Activated naive CD8-positive, alpha-beta T cell treated with anti-CD3 and anti-CD28 coated beads, Interleukin-2, amount 50 U/mL, for 24 hours (primary cell): ENCODE measurements at regions not wholly inside any gene's neighbourhood (a gene's known extent, or its start where the extent isn't known, plus 50 kb on each side); places are given as distances from the start of the nearest gene placed in this dataset.
"Not testable (repeated sequence)": the region's sequence is repeated elsewhere in the genome, so short reads cannot be mapped to it uniquely, and the experiment has no call there.

Experiments
- ATAC-seq: fragments of 150-1000 bp; cut with Tn5 transposase; one replicate; pipeline ENCODE4 v1.10.0; 2021
- DNase-seq: peaks from one replicate; pipeline ENCODE4 v3.0.0; 2021
- H3K27ac Mint-ChIP-seq: one replicate; pipeline ENCODE4 v1.8.0; 2021; ENCODE audit warnings: mild to moderate bottlenecking, mixed read lengths
- H3K27me3 Mint-ChIP-seq: one replicate; pipeline ENCODE4 v1.8.0; 2021; ENCODE audit warnings: mixed read lengths
- H3K36me3 Mint-ChIP-seq: one replicate; pipeline ENCODE4 v1.8.0; 2021; ENCODE audit warnings: low read depth, mixed read lengths
- H3K4me1 Mint-ChIP-seq: one replicate; pipeline ENCODE4 v1.8.0; 2021; ENCODE audit warnings: mixed read lengths
- H3K4me3 Mint-ChIP-seq: one replicate; pipeline ENCODE4 v1.8.0; 2021; ENCODE audit warnings: mild to moderate bottlenecking, moderate library complexity, mixed read lengths
- H3K9me3 Mint-ChIP-seq: one replicate; pipeline ENCODE4 v1.8.0; 2021; ENCODE audit warnings: mixed read lengths

DNA sequence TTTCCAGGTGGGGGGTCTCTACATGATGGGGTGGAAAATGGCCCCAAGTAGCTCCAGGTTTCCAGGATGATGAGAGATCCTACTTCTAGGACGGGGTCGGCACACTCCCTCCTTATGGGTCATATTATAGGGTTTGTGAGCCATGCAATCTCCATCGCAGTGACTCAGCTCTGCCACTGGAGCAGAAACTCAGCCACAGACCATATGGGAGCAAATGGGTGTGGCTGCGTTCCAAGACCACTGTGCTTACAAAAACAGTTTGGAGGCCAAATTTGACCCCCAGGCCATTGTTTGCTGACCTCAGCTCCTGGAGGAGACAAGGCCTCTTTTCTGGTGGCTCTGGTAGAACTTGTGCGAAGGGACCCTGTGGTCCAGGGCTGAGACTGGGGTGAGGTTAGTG, 92.7 kb upstream of the CRYM start:
- ATAC-seq, H3K27ac Mint-ChIP-seq, DNase-seq, H3K36me3 Mint-ChIP-seq, H3K9me3 Mint-ChIP-seq, H3K27me3 Mint-ChIP-seq, H3K4me3 Mint-ChIP-seq, H3K4me1 Mint-ChIP-seq: not testable (repeated sequence)

DNA sequence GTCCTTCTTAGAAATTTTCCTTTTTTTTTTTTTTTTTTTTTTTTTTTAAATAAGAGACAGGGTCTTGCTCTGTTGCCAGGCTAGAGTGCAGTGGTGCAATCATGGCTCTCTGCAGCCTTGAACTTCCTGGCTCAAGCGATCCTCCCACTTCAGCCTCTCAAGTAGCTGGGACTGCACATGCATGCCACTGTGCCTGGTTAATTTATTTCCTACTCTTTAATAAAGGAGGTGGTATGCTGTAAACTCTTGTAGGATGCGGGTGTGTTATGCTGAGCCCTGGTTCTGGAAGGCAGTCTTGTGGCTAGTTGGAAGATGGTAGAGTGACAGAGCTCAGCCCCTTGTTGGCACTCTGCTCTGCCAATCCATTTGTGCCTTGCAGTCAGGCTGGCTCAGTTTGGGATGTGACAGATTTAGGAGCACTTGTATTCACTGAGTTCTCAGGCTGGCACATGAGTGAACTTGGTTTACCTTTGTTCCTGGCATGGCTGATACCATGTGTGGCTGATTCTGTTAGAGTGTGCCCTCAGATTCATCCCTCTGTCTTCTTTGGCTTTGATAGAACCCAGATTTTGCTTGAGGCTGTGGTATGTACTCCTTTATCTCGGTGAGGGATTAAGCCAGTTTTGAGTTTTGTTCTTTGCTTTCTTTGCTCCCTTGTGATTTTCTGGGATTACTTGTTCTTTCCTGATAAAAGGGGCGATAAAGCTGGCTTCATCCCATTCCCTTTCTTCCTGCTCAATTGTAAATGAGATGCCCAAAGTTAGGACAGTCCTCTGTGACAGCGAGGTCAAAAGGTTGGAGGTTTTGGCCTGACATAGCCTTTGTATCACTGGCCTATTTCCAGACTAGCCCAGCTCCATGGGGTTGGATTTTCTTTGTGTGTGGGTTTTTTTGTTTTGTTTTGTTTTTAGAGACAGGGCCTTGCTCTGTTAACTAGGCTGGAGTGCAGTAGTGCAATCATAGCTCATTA, 91.2 kb upstream of the CRYM start:
- H3K9me3 Mint-ChIP-seq, ATAC-seq, H3K36me3 Mint-ChIP-seq, H3K27ac Mint-ChIP-seq, H3K4me3 Mint-ChIP-seq, DNase-seq, H3K4me1 Mint-ChIP-seq, H3K27me3 Mint-ChIP-seq: not testable (repeated sequence)

DNA sequence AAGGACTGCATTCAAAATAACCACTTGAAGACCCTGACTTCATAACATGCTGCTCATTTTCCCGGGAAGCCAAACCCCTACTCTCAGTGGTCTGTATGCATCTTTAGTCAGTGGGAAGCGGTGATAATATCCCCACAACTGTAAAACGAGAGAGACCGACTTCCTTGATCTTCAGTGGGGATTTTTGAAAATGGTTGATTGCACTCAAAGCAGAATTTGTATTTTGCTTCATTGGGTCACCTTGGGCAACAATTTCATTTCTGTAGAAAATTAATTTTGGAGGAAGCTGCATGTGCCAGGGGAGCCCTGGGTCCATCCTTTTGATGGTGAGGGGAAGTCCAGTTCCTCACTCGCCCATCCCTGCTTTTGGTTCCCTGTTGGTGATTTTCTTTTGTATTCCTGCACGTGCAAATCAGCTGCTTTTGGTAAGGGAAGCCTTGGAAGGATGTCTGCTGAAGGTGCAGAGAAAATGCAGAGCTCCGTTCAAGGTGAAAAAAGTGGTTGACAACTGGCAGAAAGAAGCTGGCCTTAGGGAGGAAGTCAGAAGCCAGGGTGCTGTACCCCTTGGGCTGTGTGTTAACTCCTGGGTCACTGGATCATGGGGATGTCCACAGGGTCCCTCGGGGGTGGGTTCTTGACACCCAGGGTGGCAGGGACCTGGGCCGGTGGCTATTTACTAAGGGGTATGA, 89.8 kb upstream of the CRYM start:
- H3K4me1 Mint-ChIP-seq, H3K9me3 Mint-ChIP-seq, H3K27me3 Mint-ChIP-seq, H3K36me3 Mint-ChIP-seq, DNase-seq, ATAC-seq, H3K27ac Mint-ChIP-seq, H3K4me3 Mint-ChIP-seq: not testable (repeated sequence)

DNA sequence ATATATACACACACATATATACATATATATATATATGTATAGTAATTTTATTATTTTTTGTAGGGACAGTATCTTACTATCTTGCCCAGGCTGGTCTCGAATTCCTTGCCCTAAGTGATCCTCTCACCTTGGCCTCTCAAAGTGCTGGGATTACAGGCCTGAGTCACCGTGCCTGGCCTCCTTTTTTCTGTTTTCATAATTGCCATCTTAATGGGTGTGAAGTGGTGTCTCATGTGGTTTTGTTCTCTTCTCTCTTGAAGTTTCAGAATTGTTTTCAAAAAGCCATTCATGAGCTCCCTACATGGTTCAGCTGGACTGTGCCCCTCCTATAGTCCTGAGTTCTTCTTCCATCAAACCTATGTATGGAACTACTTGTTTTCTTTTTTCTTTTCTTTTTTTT, 88.9 kb upstream of the CRYM start:
- not testable (repeated sequence) for H3K4me3 Mint-ChIP-seq, H3K27ac Mint-ChIP-seq, H3K36me3 Mint-ChIP-seq, H3K9me3 Mint-ChIP-seq, H3K27me3 Mint-ChIP-seq, DNase-seq
- peaks cover 12% of the 10 kb centered on the region for H3K4me1 Mint-ChIP-seq
- ATAC-seq: peak; percentile 66

DNA sequence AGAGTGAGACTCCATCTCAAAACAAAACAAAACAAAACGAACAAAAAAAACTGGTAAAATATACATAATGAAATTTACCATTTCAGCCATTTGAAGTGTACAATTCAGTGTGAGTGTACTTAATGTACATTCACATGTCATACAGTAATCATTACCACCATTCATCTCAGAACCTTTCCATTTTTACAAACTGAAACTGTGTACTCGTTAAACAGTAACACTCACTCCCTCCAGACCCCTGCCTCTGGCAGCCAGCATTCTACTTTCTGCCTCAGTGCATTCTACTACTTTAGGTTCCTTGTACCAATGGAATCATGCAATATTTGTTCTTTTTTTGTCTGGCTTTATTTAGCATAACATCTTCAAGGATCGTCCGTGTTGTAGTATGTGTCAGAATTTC, 87.5 kb upstream of the CRYM start:
- H3K4me1 Mint-ChIP-seq: peaks cover 14% of the 10 kb centered on the region
- not testable (repeated sequence) for ATAC-seq, H3K36me3 Mint-ChIP-seq, H3K27me3 Mint-ChIP-seq, H3K27ac Mint-ChIP-seq, H3K9me3 Mint-ChIP-seq, DNase-seq, H3K4me3 Mint-ChIP-seq

DNA sequence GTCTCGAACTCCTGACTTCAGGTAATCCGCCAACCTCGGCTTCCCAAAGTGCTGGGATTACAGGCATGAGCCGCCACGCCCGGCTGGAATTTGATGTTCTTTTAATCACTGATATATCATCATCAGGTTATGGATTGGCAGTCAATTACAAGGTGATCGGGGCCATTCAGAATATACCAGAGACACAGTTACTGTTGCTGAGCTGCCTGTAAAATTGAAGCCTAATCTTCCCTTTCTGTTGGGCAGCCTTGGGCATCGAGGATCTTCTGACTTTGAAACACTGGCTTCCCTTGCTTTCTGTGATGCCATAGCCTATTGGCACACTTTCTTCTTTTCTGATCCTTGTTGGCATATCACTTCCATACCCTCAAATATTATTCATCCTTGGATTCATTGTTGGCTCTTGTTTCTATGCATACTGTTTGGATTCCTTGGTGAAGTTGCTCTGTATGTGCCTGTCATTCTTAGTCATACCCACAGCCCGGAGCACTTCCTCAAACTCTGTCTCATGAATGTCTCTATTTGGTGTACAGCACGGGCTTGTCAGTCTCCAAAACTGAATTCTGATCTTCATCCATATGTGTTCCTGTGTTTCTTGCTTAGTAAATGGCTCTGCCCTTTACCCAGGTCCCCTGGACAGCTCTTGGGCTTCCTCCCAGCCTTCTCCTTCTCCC, 85.6 kb upstream of the CRYM start:
- H3K9me3 Mint-ChIP-seq, ATAC-seq, DNase-seq, H3K27me3 Mint-ChIP-seq, H3K36me3 Mint-ChIP-seq, H3K4me3 Mint-ChIP-seq: not testable (repeated sequence)
- H3K27ac Mint-ChIP-seq: peak overlapping the region; percentile 21
- peaks cover 25% of the 10 kb centered on the region for H3K4me1 Mint-ChIP-seq

DNA sequence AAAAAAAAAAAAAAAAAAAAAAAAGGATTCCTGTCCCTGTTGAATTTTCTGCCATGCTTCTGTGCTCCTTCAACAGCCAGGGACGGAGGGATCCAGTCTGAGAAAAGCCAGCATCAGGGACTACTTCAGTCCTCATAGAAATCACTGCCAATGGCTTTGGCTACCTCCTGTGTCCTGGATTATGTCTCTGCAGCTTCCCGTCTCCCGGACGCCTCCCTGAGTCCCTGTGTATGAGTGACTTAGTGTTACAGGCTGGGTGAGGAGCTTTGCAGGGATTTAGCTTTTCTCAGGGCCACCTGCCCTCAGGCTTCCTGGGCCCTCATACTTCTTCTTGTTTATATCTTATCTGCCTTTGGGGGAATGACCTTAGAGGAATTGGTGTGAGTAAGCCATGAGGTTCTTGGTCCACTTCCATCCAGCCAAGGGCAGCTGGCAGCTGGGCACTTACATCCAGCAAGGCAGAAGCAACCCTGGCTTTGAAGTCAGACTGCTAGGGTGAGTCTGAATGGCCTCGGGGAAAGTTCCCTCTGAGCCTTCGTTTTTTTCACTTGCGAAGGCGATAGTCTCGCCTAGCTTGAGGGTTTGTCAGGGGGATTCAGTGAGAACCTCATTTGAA, 83.6 kb upstream of the CRYM start:
- DNase-seq, ATAC-seq, H3K9me3 Mint-ChIP-seq, H3K4me3 Mint-ChIP-seq, H3K27ac Mint-ChIP-seq, H3K27me3 Mint-ChIP-seq, H3K36me3 Mint-ChIP-seq: not testable (repeated sequence)
- H3K4me1 Mint-ChIP-seq: peaks cover 21% of the 10 kb centered on the region

DNA sequence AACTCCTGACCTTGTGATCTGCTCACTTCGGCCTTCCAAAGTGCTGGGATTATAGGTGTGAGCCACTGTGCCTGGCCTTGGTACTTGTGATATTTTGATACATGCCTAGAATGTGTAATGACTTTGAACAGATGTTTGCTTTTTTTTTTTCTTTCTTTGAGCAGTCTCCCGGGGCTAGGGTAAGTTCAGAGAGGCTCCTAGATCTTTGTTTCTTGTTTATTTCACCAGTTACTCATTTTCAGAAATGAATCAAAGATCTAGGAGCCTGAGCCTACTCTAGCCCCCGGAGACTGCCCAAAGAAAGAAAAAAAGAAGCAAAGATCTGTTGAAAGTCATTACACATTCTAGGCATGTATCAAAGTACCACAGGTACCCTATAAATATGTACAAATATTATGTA, 83.0 kb upstream of the CRYM start:
- not testable (repeated sequence) for ATAC-seq, H3K9me3 Mint-ChIP-seq, DNase-seq, H3K27me3 Mint-ChIP-seq, H3K4me3 Mint-ChIP-seq, H3K36me3 Mint-ChIP-seq, H3K27ac Mint-ChIP-seq
- H3K4me1 Mint-ChIP-seq: peaks cover 22% of the 10 kb centered on the region

DNA sequence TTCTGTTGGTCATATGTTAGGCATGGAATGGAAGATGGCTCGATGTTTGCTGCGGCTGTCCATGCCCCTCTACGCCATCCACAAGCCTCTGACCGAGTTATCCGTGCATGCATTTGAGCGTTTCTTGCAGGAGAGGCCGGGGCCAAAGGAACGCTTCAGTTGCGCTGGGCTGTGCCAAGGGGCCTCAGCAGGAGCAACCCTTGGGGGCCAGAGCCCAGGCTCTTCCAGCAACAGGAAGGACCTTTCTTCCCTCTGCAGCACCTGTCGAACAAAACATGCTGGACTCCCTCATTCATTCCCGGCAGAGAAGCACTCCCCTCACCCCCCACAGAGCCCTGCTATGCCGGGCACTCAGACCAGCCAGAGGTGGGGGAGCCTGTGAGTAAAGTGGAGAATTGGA, 81.4 kb upstream of the CRYM start:
- not testable (repeated sequence) for H3K27ac Mint-ChIP-seq

DNA sequence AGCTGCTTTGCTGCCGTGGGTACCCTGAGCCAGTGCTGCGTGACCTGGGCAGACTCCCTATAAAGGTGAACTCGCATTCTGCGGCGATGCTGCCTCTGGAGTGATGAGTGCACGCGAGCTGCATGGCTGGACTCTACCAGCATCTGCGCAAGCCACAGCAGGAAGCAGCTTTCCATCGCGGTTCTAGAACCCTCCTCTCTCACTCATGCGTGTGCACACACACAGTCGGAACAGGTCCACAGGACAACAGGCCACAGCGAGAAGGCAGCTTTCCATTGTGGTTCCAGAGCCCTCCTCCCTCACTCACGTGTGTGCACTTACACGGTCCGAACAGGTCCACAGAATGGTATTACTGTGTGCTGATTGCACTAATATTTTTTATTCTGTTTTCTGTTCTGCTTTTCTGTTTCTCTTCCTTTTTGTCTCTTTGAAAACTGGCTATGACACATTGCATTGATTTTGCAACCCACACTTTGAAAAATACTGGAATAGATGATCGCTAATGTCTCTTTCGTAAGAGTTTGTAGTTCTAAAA, 80.2 kb upstream of the CRYM start:
- not testable (repeated sequence) for DNase-seq, H3K36me3 Mint-ChIP-seq, H3K4me3 Mint-ChIP-seq, H3K9me3 Mint-ChIP-seq, H3K27ac Mint-ChIP-seq, H3K27me3 Mint-ChIP-seq
- ATAC-seq: peak; percentile 23
- peaks cover 18% of the 10 kb centered on the region for H3K4me1 Mint-ChIP-seq

More for the DNA sequence above, 81.4 kb upstream of the CRYM start:
- not testable (repeated sequence) for H3K4me3 Mint-ChIP-seq, H3K27me3 Mint-ChIP-seq, H3K9me3 Mint-ChIP-seq, H3K36me3 Mint-ChIP-seq, DNase-seq, ATAC-seq
- H3K4me1 Mint-ChIP-seq: peaks cover 20% of the 10 kb centered on the region

DNA sequence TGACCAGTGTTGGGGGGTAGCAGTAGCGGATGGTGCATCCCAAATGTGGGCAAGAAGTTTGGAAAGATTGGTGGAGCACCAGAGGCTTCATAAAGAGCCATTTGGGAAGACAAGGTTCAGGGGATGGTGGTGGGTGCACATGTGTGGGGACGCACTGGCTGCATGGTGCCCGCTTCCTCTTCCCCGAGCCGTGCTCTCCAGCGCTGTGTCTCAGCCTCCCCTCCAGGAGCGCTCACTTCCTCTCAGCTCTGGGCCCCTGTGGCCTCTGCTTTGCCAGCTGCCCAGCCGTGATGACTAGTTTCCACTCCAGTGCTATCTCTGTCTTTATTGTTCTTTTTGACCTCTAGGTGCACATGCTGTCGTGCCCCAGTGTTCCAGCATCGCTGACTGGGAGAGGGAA, 78.2 kb upstream of the CRYM start:
- DNase-seq, H3K27me3 Mint-ChIP-seq, H3K4me3 Mint-ChIP-seq, H3K27ac Mint-ChIP-seq, H3K9me3 Mint-ChIP-seq, H3K36me3 Mint-ChIP-seq: not testable (repeated sequence)
- H3K4me1 Mint-ChIP-seq: peaks cover 13% of the 10 kb centered on the region
- peak; percentile 38 for ATAC-seq

DNA sequence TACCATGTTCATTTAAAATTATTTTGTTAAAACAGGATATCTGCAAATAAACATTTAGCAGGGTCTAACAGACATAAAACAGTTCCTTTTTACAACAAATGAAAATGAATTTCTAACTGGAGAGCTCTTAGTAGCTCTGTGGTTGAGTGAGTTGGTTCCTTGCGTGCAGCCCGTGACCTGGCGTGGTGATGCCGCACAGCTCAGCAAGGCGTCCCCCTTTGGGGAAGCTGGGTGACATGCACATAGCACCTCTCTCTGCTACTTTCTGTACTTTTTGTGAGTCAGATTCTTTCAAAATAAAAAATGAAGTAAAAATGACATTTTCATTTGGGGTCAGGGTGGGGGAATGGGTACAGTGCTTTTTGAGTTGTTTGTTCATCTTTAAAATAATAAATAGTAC, 73.3 kb upstream of the CRYM start:
- H3K4me1 Mint-ChIP-seq, H3K27me3 Mint-ChIP-seq, H3K27ac Mint-ChIP-seq, H3K36me3 Mint-ChIP-seq, DNase-seq, H3K4me3 Mint-ChIP-seq, ATAC-seq, H3K9me3 Mint-ChIP-seq: not testable (repeated sequence)

DNA sequence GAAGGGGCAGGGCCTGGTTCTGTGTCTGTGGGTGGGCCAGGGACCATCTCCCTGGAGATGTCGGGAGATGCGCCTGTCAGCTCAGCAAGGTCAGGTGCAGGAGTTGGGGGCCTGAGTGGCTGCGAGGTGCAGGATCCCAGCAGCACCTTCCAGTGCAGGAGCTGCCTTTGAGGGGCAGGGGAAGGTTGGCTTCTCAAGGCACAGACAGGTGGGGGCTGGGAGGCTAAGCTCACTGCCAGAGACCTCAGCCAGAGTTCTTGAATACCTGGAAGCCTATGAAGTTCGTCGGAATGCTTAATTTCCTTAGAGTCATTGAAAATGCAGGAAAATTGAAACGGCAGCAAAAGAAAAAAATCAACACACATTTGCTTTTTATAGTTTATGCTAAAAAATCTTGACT, 72.8 kb upstream of the CRYM start:
- not testable (repeated sequence) for H3K27ac Mint-ChIP-seq, H3K9me3 Mint-ChIP-seq, DNase-seq, H3K27me3 Mint-ChIP-seq, H3K36me3 Mint-ChIP-seq, H3K4me1 Mint-ChIP-seq, H3K4me3 Mint-ChIP-seq, ATAC-seq

DNA sequence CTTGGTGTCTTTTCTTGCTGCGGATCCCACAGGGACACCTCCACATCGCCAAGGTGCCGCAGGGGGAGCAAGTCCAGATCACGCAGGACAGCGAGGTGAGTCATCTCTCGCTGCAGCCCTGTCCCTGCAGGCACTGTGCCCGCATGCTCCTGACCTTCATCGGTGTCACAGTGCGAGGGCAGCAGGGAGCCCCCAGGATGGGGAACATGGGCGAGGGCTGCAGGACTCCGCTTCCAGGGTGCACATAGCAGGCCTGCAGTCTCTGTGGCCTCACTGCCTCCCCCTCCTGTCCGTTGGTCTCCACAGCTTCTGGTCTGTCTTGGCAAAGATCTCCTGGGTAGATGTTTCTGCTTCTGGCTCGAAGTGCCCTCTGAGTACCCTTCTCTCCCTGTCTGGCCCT, 71.2 kb upstream of the CRYM start:
- ATAC-seq, DNase-seq, H3K27me3 Mint-ChIP-seq, H3K27ac Mint-ChIP-seq, H3K4me3 Mint-ChIP-seq, H3K36me3 Mint-ChIP-seq, H3K9me3 Mint-ChIP-seq, H3K4me1 Mint-ChIP-seq: not testable (repeated sequence)
